Left forelimb (tissue), 1 donor: ENCODE measurements at regions not wholly inside any gene's neighbourhood (a gene's known extent, or its start where the extent isn't known, plus 50 kb on each side); places are given as distances from the start of the nearest gene placed in this dataset.
"Not testable (repeated sequence)": the region's sequence is repeated elsewhere in the genome, so short reads cannot be mapped to it uniquely, and the experiment has no call there.

Experiments used
- DNase-seq: peaks from one replicate; pipeline ENCODE4 v3.0.0-alpha.2; 2018; ENCODE audit warnings: low spot score

DNA sequence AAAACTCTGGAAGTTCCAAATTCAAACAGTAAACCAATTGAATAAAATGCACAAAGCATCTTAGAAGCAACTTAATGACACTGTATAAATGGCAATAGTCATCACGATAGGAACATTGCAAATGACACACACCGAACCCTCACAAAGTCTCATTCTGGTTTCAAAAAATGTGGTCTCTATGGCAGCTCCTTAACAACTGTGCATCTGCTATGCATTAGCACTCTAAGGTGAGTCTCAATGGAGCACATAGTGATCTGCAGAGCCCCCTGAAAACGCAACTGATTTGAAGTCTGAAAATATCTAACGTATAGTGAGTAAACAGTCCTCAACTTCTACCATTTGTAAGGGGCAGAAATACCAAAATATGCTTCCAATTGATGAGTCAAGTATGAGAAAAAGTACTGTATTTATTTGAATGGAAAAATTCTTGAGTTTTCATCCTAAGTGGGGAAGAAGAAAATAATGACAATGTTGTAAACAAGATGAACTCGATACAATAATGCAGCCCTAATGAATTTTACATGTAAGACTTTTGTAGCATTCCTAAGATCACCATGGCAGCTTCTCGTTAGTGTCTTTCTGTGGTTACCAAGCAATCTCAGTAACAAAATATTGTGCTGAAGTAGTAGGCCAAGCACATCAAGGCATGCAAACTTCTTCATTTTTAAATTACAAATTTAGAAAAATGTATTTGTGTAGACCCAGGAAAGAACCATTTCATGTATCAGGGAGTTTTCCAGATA is 517.5 kb upstream of the FAM174A start:
- DNase-seq = no peak

DNA sequence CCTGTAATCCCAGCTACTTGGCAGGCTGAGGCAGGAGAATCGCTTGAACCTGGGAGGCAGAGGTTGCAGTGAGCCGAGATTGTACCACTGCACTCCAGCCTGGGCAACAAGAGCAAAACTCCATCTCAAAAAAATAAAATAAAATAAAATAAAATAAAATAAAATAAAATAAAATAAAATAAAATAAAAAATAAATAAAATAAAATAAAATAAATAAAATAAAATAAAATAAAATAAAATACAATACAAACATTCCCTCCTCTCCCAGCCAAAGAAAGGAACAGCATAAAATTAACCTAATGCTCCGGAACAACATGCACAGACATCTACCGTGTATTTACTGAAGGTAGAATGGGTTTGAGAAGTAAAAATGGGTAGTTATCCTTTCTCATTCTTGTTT is 521.9 kb upstream of the FAM174A start:
- not testable (repeated sequence) for DNase-seq

DNA sequence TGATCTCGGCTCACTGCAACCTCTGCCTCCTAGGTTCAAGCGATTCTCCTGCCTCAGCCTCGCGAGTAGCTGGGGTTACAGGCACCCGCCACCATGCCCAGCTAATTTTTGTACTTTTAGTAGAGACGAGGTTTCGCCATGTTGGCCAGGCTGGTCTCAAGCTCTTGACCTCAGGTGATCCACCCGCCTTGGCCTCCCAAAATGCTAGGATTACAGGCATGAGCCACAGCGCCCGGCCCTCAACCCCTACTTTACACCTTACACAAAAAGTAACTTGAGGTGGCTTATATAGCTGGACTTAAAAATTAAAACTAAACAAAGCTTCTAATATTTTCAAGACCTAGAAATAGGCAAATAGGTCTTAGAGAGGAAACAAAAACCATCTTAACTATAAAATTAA is 524.0 kb upstream of the FAM174A start:
- not testable (repeated sequence) for DNase-seq

DNA sequence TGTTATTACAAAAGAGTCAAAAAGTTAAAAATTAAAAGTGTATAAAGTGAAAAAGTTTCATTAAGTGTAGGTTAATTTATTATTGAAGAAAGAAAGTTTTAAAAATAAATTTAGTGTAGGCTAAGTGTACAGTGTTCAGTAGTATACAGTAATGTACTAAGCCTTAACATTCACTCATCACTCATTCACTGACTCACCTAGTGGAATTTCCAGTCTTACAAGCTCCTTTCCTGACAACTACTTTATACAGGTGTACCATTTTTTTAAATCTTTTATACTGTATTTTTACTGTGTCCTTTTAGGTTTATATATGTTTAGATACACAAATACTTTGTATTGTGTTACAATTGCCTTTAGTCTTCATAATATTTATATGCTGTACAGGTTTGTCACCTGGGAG is 530.2 kb upstream of the FAM174A start:
- DNase-seq = no peak

DNA sequence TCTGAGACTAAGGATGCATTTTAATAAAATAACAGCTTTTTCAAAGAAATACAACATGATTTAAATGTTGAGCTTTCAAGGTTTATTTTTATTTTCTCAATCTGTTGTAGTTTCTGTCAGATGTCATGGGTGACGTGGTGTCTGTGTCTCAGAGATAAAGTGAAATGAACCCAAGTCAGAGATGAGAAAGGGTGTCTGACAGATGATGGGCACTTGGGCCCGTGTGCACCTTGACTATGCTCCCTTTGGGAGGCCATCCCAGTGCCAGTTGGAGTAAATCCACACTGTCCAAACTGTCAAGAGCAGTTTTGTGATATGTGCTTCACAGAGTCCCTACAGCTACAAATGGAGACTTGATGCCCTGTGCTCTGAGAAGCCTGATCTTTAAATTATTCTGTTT is 536.9 kb upstream of the FAM174A start:
- DNase-seq = no peak

DNA sequence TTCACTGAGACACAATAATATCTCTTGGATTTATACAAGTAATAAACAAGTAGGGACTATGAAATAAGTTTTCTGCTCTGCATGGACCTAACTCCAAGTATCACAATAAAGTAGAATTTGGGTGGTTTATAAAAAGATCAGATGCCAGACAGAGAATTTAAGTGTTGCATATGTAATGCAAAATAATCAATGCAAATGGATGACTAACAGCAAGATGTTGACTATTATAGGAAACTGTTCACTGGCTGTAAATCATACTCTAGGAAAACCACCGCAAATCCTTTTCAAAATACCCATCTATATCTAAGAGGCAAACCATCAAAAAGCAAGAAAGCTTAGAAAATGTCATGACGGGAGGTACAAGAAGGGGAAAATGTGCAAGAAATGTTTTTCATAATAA is 539.8 kb upstream of the FAM174A start:
- DNase-seq = no peak

DNA sequence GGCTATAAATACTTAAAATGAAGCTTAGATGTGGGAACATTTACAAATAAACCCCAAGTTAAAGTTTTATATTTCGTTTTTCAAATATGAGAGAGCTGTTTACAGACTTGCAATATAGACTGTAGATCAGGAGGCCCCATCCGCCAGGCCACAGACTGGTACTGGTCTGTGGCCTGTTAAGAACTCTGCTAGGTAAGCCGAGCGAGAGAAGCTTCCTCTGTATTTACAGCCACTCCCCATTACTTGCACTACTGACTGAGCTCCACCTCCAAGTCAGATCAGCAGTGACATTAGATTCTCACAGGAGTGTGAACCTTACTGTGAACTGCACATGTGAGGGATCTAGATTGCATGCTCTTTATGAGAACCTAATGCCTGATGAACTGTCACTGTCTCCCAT is 561.4 kb upstream of the FAM174A start:
- DNase-seq = no peak

DNA sequence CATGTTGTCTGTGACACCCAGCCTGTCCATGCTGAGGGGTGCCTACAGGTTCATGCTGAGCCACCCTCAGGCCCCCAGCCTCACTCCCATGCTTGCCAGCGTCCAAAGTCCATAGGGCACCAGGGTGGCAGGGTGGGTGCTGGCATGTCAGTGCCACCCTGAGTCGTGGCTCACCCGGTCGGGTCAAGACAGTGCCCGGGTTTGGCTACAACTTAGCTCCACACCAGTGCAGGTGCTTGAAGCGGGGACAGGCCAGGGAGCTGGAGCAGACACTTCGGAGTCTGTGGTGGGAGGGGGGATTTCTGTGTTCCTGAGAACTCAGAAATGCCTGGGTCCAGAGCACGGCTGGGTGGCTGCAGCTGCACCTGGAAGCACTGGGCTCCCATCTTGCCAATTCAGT is 579.2 kb upstream of the FAM174A start:
- DNase-seq = no peak

DNA sequence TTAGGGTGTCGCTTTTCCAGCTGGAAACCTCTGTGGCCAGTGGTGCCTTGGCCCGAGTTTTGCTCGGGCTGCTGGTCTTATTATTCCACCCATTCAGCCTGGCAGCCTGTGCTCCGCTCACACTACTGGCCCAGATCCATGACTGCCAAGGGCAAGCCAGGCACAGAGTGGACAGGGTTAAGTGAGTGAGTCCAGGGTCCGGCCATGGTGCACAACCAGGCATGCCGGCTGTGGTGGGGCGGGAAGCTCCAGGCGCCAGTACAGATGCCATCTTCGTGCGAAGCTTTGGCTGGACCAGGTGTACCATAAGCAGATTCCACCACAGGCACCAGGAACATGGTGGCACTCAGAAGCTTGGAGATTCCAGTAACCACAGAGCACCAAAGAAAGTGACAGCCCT is 580.2 kb upstream of the FAM174A start:
- DNase-seq = no peak

DNA sequence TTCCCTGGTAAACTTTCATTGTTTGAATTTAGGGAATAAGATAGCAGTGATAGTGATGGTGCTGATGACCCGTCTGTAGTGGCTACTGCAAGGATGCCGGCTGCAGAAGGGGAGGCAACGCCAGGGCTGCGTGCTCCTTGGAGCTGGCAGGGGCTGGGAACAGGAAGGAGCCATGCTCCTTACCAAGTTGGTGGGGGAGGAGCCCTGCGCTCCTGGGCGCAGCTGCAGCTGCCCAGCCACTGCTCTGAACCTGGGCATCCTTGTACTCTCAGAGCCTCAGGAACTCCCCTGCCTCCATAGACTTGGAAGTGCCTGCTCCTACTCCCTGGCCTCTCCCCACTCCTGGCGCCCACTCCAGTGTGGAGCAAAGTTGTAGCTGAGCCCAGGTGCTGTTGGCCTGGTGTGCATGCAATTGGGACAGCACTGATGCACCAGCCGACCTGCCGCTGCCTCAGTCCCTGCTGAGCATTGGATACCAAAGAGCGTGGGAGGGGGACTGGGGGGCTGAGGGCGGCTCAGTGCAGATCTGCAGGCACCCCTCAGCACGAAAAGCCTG is 585.1 kb upstream of the FAM174A start:
- no peak for DNase-seq

DNA sequence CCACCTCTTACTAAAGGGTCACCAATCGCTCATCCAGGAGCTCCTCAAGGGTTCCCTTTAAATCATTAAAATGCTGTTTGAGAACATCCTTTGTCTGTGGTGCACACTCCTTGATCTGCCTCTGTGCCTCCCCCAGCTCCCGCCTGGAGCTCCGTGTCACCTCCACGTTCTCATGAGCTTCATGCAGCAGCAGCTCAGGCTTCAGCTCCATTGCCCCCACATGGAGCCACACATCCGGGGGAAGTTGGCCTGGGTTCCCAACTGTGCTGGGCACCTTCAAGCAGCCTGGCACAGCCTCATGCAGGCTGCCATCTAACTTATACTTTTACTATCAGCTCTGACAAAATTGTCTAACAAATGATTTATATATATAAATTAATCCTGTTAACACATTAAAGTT is 585.8 kb upstream of the FAM174A start:
- no peak for DNase-seq

DNA sequence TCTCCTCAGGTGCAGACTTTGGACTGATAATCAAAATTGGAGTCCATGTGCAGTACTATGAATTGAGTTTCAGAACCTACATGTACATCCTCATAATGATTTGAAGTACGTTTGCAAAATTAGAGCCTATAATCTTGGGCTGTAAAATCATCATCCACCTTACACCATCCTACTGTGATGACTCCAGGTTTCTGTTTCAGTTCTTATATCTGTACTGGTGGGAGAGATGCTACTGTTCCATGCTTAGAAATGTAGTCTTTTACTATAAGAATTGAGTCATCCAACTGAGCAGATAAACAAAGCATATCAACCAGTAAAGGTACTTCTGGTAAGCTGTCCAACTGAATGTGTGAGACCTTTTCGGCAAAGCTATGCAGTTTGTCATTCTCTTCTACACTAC is 586.3 kb upstream of the FAM174A start:
- no peak for DNase-seq

DNA sequence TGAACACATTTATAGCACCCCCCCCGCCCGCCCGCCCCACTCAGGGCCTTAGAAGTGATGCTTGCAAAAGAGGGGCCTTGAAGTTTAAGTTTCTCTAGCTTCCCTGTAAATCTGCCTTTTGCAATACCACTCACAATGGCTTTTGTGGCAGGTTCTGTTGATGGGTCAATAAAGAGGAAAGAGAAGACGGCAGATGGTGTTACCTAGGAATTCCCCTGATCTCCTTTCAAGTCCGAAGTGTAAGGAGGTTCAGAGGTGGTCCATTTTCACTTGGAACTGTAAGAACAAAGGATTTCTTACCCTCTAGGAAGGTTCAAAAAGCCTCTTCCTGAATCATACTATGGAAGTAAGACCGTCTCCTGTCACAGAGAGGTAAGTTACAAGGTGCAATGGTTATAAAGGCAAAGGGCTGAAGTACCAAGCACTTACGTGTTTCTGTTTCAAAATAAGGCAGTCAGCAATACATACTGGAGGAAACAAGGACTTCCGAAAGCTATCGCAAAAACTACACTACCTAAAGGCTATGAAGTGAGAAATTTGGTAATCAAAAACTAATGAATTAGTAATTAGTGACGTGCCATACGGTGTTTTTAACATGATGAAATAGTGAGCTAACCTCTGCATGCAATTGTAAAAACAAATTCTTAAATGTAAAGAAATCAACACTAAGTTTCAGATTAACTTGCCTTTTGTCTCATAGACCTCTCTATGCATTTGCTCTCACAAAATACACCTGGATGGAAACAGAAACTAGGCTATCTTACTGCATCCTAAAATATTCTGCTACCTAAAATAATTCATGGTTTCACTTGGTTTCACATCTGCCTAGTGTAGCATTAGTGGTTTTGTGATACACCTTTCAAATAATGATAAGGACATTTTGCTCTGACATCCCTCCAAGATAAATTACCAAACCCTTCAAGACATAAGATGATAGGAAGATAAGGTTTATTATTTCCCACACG is 589.4 kb upstream of the FAM174A start:
- no peak for DNase-seq

DNA sequence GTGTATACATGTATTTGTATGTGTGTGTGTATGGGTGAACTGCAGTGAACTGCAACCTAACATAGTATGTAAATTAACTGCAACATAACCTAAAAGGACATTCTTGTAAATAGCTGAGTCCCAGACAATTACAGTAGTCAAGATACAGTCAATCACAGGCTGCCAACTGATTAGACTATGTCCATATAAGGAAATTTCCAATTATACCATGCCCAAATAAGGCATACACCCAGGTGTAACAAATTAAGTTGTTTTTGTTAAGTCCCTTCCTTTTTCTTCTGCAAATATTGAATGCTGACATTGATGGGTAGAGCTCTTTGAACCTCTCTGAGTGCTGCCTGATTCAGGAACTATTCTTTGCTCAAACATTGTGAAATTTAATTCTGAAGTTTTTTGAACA is 594.6 kb upstream of the FAM174A start:
- DNase-seq = no peak

DNA sequence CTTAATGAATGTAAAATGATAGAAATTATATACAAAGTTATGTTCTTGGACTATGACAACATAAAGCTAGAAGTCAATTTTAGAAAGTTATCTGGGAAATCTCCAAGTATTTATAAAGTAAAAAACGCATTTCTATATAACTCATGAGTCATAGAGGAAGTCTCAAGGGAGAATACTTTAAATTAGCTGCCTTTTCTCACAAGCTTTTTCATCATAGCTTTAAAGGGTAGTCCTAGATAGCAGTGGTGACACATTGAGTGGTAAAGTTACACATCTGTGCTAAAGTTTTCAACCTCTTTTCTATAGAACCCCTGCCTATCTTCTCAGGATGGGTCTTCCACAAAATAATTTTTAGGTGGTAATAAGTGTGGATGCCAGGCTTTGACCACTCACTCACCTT is 598.3 kb upstream of the FAM174A start:
- DNase-seq = no peak

DNA sequence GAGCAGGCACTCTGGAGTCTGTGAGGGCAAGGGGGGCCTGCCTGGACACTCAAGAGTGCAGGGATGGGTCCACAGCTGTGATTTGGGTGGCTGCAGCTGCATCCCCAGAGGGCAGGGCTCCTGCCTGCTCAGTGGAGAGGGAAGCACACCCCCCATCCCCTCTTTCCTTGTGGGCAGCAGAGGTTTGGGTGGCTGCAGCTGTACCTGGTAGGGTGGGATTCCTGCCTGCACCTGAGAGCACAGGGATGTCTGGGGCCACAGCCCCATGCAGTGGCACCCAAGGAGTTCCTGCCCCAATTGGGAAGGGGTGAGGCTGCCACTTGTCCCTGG is 605.4 kb upstream of the FAM174A start:
- DNase-seq = no peak

DNA sequence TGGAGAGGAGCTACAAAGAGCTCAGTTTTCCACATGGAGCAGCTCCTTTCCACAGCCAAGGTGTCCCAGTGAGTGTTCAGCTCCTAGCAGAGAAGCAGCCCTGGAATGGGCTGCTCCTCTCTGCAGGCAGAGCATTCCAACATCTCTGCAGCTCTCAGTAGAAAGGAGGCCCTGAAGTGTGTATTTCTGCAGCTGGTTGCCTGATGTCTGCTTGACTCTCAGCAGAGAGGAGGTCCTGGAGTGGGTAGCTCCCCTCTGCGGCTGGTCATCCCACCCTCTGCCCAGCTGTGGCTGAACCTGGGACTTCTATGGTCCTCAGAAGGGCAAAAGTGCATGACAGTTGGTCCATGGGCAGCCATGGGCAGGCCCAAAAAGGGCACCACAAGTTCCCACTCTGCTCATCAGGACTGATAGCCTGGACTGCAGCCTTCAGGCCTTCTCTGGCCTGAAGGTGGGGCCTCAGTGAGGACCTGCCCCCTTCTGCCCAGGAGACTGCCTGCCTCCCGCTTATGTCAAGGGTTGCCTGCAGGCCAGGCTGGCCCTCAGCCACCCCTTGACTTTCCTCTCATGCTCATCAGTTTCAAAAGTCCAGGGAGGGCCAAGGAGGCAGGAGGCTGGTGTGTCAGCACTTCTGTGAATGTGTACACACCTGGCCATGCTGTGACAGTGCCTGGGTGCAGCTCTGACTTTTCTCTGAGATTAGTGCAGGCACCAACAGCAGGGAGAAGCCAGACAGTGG is 605.9 kb upstream of the FAM174A start:
- DNase-seq = no peak

DNA sequence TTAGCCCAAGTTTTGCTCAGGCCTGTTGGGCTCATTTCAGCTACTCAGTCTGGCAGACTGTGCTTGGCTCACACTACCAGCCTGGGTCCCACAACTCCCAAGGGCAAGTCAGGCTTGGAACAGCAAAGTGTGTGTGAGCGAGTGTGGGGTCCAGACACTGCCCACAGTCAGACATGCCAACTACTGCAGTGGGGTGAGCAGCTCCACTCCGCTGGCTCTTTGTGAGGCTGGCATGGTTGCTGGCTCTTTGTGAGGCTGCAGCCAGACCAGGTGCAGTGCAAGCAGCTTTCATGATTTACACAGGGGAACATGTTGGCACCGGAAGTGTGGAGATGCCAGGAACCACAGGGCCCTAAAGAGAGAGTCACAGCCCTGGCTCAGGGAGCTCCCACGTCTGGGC is 606.7 kb upstream of the FAM174A start:
- DNase-seq = no peak

DNA sequence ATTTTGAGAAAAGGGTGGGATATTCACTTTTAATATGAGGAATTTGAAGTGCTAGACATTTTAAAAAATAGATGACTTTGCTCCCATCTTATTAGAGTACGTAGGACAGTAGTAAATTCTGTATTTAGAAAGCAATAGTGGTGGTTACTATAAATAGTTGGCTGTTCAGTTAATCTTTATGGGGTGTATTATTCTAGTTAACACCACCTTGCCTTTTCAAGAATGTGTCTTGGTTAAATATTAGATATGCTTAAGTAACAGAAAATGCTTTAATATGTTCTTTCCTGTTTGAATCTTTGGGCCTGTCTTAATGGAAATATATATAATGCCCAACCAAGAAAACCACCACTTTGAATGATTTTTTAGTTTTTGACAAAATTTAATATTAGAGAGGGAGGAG is 608.7 kb upstream of the FAM174A start:
- DNase-seq = no peak

DNA sequence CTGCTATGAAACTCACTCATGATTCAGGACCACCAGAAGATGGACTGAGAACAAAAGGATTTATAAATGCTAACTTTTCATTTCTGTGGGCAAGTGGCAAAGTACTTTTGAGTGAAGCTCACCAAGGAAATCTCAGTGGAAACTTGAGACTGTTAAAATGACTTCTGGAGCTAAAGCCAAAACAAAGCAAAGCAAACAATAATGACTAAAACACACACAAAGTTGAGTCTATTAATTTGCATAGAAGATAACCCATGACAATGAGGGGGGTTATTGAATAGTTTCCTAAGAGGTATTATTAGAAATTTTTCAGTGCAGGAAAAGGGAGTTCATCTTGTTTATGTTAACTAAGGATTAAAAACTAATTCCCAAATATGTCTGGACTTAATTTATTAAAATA is 612.8 kb upstream of the FAM174A start:
- DNase-seq = no peak

DNA sequence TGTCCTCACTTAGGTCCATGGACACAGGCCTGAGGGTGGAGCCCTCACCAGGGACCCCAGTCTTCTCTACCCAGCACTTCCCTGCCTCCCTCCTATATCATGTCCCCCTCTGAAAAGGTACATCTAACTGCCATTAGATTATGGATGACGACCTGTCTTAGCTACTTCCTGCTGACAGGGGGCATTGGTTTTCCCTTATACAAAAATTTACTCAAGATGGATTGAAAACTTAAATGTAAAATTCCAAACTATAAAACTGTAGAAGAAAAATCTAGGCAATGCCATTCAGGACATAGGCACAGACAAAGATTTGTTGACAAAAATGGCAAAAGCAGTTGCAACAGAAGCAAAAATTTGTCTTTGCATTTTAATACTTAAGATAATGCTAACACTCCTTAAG is 623.2 kb upstream of the FAM174A start:
- DNase-seq = no peak

DNA sequence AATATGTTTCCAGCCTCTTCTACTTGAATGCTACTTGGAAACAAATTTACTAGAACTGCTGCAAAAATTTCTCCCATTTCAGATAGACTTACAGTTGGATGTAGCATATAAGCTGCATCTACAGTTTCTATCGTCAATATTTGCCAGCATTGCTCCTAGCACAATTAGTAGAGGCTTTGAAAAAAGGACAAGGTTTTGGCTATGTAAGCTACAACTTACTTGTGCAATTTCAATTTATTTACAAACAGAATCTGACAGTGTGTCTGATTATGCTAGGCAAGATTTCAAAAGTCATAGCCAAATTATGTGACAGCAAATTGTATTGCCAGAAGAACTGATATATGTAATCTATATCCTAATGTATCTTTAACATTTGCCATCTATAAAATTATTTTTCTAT is 628.4 kb upstream of the FAM174A start:
- no peak for DNase-seq

DNA sequence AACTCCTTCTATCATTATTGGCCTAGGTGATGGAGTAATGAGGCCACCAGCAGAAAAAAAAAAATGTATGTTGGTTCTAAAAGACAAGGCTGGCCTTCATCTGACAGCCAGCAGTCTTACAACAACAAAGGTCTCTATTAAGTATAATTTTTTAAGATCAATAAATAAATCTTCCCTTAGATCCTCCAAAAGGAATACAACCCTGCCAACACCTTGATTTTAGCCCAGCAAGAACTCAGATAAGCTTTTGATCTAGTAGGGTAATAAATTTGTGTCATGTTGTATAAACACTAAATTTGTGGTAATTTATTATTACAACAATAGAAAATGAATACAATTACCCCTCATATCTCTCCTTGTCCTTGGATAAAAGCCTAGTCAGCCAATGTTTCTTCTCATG is 633.2 kb upstream of the FAM174A start:
- DNase-seq = no peak
